ENCODE measurements at regions not wholly inside any gene's neighbourhood (a gene's known extent, or its start where the extent isn't known, plus 50 kb on each side); places are given as distances from the start of the nearest gene placed in this dataset.

GRCh38 chr22:49327411-49328117, 500.1 kb downstream of the BRD1 start:
- Histone ChIP-seq H3K27me3 (ENCODE audit: insufficient read depth) (no peaks in the 10 kb centered on the region), H3K4me3 (no peak overlapping the region; the same call in 1 of the 2 replicates), H3K4me2 (no peak overlapping the region), H3K27ac (ENCODE audit: low read depth) (no peak overlapping the region), H3K79me2 (replicated peaks; ENCODE audit: insufficient read depth) (no peaks in the 10 kb centered on the region), H3F3A (replicated peaks; ENCODE audit: low read depth) (no peaks in the 10 kb centered on the region), H2AFZ (no peak overlapping the region), H3K4me1 (ENCODE audit: insufficient read depth) (no peaks in the 10 kb centered on the region), H3K36me3 (ENCODE audit: insufficient read depth) (no peaks in the 10 kb centered on the region; the same call in 1 of the 2 replicates), H4K20me1 (replicated peaks; ENCODE audit: insufficient read depth) (no peaks in the 10 kb centered on the region), H3K9me2 (ENCODE audit: insufficient read depth) (no peaks in the 10 kb centered on the region)
- H3K4me3 Mint-ChIP-seq = no peak overlapping the region
- peaks cover 4% of the 10 kb centered on the region; the same call in 2 of the 3 replicates for H3K9me3 Mint-ChIP-seq
- H3K27ac Mint-ChIP-seq = no peak overlapping the region
- no peaks in the 10 kb centered on the region for H3K4me1 Mint-ChIP-seq
- peaks cover 8% of the 10 kb centered on the region for H3K27me3 Mint-ChIP-seq (ENCODE audit: insufficient read depth, low read depth, poor library complexity)
- no peak for TF ChIP-seq ZNF114 (CRISPR knock-in tag; IDR thresholded peaks at IDR 0.05)
- ATAC-seq (no peak), DNase-seq (ENCODE audit: low spot score) (no peak)
- H3K36me3 Mint-ChIP-seq (ENCODE audit: low read depth) = no peaks in the 10 kb centered on the region

- ATAC-seq = no peak
- H3K36me3 Mint-ChIP-seq (ENCODE audit: low read depth) = no peaks in the 10 kb centered on the region
- no peak overlapping the region for H3K27ac Mint-ChIP-seq
Observed at GRCh38 chr22:49326558-49326957, 501.1 kb downstream of the BRD1 start.

More at GRCh38 chr22:49326558-49326957, 501.1 kb downstream of the BRD1 start:
- Histone ChIP-seq H3K4me1 (ENCODE audit: insufficient read depth) (no peaks in the 10 kb centered on the region), H3K36me3 (ENCODE audit: insufficient read depth) (no peaks in the 10 kb centered on the region; the same call in 1 of the 2 replicates), H3K9me2 (ENCODE audit: insufficient read depth) (no peaks in the 10 kb centered on the region), H4K20me1 (replicated peaks; ENCODE audit: insufficient read depth) (no peaks in the 10 kb centered on the region), H3K4me3 (no peak overlapping the region), H3K27me3 (ENCODE audit: insufficient read depth) (no peaks in the 10 kb centered on the region), H3K79me2 (replicated peaks; ENCODE audit: insufficient read depth) (no peaks in the 10 kb centered on the region), H3F3A (replicated peaks; ENCODE audit: low read depth) (no peaks in the 10 kb centered on the region), H2AFZ (no peak overlapping the region), H3K27ac (ENCODE audit: low read depth) (no peak overlapping the region), H3K4me2 (no peak overlapping the region)
- Mint-ChIP-seq H3K27me3 (ENCODE audit: insufficient read depth, low read depth, poor library complexity) (peaks cover 6% of the 10 kb centered on the region), H3K4me3 (no peak overlapping the region), H3K4me1 (no peaks in the 10 kb centered on the region), H3K9me3 (no peaks in the 10 kb centered on the region; the same call in 2 of the 3 replicates)
- TF ChIP-seq, protein P1, sequence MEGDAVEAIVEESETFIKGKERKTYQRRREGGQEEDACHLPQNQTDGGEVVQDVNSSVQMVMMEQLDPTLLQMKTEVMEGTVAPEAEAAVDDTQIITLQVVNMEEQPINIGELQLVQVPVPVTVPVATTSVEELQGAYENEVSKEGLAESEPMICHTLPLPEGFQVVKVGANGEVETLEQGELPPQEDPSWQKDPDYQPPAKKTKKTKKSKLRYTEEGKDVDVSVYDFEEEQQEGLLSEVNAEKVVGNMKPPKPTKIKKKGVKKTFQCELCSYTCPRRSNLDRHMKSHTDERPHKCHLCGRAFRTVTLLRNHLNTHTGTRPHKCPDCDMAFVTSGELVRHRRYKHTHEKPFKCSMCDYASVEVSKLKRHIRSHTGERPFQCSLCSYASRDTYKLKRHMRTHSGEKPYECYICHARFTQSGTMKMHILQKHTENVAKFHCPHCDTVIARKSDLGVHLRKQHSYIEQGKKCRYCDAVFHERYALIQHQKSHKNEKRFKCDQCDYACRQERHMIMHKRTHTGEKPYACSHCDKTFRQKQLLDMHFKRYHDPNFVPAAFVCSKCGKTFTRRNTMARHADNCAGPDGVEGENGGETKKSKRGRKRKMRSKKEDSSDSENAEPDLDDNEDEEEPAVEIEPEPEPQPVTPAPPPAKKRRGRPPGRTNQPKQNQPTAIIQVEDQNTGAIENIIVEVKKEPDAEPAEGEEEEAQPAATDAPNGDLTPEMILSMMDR (conservative IDR thresholded peaks at IDR 0.05; ENCODE audit: low read depth in 2 of 2) = no peak
- no peak for TF ChIP-seq ETS1 (IDR thresholded peaks at IDR 0.05)
- TF ChIP-seq NANOG (IDR thresholded peaks at IDR 0.05; ENCODE audit: borderline replicate concordance) = no peak
- DNase-seq (ENCODE audit: low spot score) = no peak

Measured in GM23338 (cell line).